PFSK-1 (cell line): ENCODE measurements at regions not wholly inside any gene's neighbourhood (a gene's known extent, or its start where the extent isn't known, plus 50 kb on each side); places are given as distances from the start of the nearest gene placed in this dataset.

Experiments used
- FOXP2 ChIP-seq: optimal IDR thresholded peaks from 2 replicates; pipeline ENCODE3; 2011; ENCODE audit warnings: borderline replicate concordance, control low read depth, inconsistent platforms; ENCODE audit not compliant: insufficient read depth; ENCODE audit errors: extremely low read length, extremely low read depth
- POLR2AphosphoS5 ChIP-seq: IDR thresholded peaks from 2 replicates; pipeline ENCODE4 v1.6.1; 2012; ENCODE audit warnings: low read depth, mild to moderate bottlenecking, control low read depth, low read length, moderate library complexity
- REST ChIP-seq, 2 experiments: IDR thresholded peaks; 2 replicates each; pipeline versions ENCODE4 v1.6.1 to v1.8.0; 2011 to 2012; ENCODE audit warnings: low read depth in 2 of 2, low read length in 2 of 2, control low read depth in 1 of 2, inconsistent platforms in 1 of 2, mild to moderate bottlenecking in 1 of 2, moderate library complexity in 1 of 2; ENCODE audit not compliant: insufficient read depth in 1 of 2
- SIN3A ChIP-seq: IDR thresholded peaks from 2 replicates; pipeline ENCODE4 v1.6.1; 2012; ENCODE audit warnings: mild to moderate bottlenecking, low read length, moderate library complexity, borderline replicate concordance; ENCODE audit not compliant: insufficient read depth
- TAF1 ChIP-seq: IDR thresholded peaks from 2 replicates; pipeline ENCODE4 v1.6.1; 2012; ENCODE audit warnings: low read length, control low read depth, borderline replicate concordance; ENCODE audit not compliant: insufficient read depth

GRCh38 chr11:22520521-22520920, 105.1 kb downstream of the FANCF start:
- TF ChIP-seq POLR2AphosphoS5, result no peak
- TF ChIP-seq SIN3A, result no peak

GRCh38 chr11:22516111-22516510, 109.5 kb downstream of the FANCF start:
- TF ChIP-seq POLR2AphosphoS5 (no peak), TAF1 (no peak), FOXP2 (no peak)

- TF ChIP-seq SIN3A (no peak), TAF1 (no peak), FOXP2 (no peak), REST (IDR thresholded peaks at IDR 0.05; ENCODE audit: insufficient read depth in 1 of 2, low read depth in 2 of 2, low read length in 2 of 2) (no peak), POLR2AphosphoS5 (no peak)
Observed at GRCh38 chr11:22512457-22512856, 113.2 kb downstream of the FANCF start.

- TF ChIP-seq SIN3A, result no peak
Observed at GRCh38 chr11:22510741-22511140, 114.9 kb downstream of the FANCF start.

- no peak for TF ChIP-seq POLR2AphosphoS5
- TF ChIP-seq REST (IDR thresholded peaks at IDR 0.05; ENCODE audit: insufficient read depth in 1 of 2, low read depth in 2 of 2, low read length in 2 of 2), result no peak
- no peak for TF ChIP-seq SIN3A
- no peak for TF ChIP-seq TAF1
- TF ChIP-seq FOXP2, result no peak
Observed at GRCh38 chr11:22510010-22510409, 115.6 kb downstream of the FANCF start.

GRCh38 chr11:22508665-22509064, 117.0 kb downstream of the FANCF start:
- TF ChIP-seq FOXP2, result no peak
- no peak for TF ChIP-seq POLR2AphosphoS5
- TF ChIP-seq SIN3A, result no peak
- TF ChIP-seq REST (IDR thresholded peaks at IDR 0.05; ENCODE audit: insufficient read depth in 1 of 2, low read depth in 2 of 2, low read length in 2 of 2), result no peak

- no peak for TF ChIP-seq SIN3A
- TF ChIP-seq POLR2AphosphoS5, result no peak
- TF ChIP-seq TAF1, result no peak
- no peak for TF ChIP-seq FOXP2
- TF ChIP-seq REST (IDR thresholded peaks at IDR 0.05; ENCODE audit: insufficient read depth in 1 of 2, low read depth in 2 of 2, low read length in 2 of 2), result no peak
Observed at GRCh38 chr11:22497474-22497873, 128.1 kb downstream of the FANCF start.
